GM11168 (cell line): ENCODE measurements at regions not wholly inside any gene's neighbourhood (a gene's known extent, or its start where the extent isn't known, plus 50 kb on each side); places are given as distances from the start of the nearest gene placed in this dataset.

Experiments used
- in situ Hi-C: fragments of 300-500 bp; cut with MboI; formaldehyde crosslinking; loops from one replicate; pipeline ENCODE4 v1.12.0; 2022; ENCODE audit warnings: low sequenced_read_pairs; ENCODE audit not compliant: unreplicated experiment

DNA sequence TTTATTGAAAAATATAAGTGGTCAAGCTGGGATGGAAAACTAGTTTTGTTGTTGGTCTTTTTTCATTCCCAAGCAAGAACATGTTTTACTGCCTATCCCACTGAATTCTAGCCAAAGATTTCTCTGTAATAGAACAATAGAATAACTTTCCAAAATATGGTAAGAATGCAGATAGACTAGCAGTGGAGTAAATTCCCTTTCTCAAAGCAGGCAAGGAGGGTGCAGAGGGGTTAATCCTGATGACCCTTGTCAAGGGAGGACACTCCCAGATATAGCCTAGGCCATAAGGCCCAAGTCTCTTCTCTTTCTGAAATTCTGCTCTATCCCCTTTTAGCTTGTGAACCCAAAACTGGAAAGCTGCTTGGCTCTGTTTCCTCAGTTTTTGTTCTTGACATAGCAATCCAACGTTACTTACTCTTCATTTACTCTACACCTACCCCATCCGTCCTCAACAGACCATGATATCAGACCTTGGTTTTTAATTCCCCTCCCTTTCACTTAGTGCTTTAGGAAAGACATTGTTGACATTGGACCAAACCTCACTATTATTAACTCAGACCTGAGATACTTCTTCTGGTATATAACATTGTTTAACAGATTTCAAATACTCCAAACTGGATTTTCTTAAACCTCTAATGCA, 453.6 kb upstream of the THBS1 start:
- in situ Hi-C loops, result loop anchor here (10.0 kb wide), 1 partner anchor 448 kb away; no protein-coding TSS in a partner anchor

- in situ Hi-C loops, result loop anchor here (10.0 kb wide), 1 partner anchor 447 kb away; no protein-coding TSS in a partner anchor
These were observed 452.8 kb upstream of the THBS1 start for GRCh38 chr15:39127925-39128617.

GRCh38 chr15:39128746-39129145, 452.1 kb upstream of the THBS1 start:
- in situ Hi-C loops, result loop anchor here (10.0 kb wide), 1 partner anchor 446 kb away; no protein-coding TSS in a partner anchor

DNA sequence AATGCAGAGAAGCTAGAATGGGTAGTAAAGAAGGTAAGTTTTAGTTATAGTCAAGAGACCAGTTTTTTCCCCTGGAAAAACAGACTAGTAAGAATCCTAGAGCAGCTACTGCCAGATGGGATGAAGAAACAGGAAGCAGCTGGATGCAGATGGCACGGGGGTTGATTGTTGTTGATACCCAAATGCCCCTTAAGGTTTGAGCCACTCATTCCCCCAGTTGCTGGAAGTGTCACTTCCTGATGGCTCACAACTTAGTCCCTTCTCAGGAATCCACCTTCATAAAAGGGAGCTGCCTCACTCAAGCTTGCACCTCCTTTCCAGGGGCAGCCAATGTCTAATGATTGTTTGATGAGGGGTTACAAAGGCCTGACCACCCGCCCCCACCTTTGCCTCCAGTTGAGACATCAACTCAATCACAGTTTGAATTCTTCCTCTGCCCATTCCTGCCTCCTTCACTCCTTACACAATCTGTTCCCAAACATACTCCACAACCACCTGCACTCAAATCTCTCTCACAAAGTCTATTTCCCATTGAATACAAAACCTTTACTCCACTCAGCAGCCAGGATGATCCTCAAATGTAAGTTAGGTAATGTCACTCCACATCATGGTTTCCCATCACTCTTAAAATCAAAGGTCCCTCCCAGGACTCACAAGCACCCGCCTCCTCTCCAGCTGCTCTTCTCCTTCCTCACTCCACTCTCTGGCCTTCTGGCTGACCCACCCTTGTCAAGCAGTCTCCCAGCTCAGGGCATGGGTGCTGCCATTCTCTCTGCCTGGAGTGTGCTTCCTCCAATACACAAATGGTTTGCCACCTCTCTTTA, 450.1 kb upstream of the THBS1 start:
- in situ Hi-C loops, result no loop called here

- in situ Hi-C loops, result no loop called here
These were observed 449.3 kb upstream of the THBS1 start for GRCh38 chr15:39131609-39132008.

GRCh38 chr15:39132070-39132469, 448.8 kb upstream of the THBS1 start:
- in situ Hi-C loops, result no loop called here

DNA sequence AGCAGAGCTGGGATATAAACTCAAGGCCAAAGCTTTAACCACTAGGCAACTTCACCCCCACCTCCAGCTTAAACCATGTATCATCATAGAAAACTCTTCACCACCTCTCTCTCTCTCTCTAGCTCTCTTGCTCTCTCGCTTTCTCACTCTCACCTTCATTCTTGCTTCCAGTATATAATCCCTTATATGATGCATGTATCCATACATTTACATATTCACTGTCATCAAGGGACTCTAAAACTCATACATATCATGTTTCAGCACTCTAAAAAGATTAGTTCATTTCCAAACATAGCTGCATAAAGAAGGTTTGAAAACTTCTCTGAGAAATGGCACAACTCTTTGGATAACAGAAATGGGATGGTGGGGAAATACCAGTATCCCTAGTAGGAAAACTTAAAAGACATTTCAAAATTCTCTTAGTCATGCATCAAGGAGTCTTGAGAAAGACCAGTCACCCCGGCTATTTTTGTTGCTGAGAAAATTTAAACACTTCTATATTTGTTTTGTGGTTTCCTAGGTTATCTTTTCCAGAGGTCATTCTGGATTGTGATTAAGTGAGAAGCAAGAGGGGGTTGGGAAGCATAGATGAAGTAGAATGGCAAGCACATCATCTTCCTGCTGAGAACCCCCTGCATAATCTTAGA, 447.8 kb upstream of the THBS1 start:
- in situ Hi-C loops, result no loop called here

DNA sequence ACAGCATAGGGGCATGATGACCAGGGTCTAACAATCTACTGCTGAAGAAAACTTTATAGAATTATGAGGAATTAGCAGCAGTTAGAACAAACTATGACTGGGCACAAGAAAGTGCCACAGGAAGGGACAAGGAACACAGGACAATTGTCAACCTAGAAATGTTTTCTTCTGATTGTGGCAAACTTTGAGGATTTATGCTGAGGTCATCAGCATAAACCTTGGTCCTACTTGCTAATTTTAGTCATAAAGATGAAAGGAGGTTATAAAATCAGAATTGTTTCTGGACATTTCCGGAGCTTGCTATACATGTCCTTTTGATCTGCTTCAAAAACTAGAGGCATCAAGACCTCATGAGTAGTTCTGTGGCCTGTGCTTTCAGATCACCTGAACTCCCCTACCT, 446.6 kb upstream of the THBS1 start:
- in situ Hi-C loops, result no loop called here

DNA sequence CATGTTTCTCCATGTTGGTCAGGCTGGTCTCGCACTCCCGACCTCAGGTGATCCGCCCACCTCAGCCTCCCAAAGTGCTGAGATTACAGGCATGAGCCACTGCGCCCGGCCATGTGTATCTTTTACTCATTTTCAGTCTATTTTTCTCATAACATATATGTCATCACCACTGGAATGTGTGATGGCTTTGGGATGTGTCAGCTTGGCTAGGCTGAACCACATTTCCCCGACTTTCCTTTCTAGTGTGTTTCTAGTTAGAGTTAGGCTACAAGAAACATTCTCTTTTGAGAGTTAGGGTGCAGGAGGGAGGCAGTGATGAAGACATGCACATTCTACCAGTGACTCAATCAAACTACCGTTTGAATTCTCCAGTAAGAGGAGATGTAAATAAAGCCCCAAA, 444.9 kb upstream of the THBS1 start:
- in situ Hi-C loops, result no loop called here

DNA sequence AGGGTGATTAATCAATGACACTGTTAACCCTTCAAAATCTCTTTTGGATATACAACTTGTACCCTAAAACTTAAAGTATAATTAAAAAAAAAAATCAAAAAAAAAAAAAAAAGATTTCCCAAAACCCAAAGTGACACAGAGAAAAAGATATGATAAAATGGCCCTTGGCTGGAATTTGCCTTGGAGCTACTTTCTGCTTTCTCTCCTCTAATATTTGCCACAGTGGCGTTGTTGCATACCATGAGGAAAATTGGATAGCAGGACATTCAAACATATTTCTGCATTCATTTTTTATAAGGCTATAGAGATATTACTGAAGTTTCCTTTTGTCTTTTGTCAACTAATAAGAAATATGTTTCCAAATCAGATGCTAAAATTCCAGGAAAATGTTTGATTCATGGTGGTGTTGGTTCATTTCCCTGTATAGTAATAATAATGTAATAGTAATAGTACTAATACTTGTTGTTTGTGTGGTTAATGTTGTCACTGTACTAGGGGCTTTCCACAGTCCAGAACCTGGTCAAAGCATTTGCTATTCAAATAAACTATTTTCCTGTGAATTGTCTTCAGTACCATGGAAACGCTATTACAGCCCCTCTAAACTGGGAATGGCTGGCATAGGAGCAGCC, 441.3 kb upstream of the THBS1 start:
- in situ Hi-C loops, result no loop called here

DNA sequence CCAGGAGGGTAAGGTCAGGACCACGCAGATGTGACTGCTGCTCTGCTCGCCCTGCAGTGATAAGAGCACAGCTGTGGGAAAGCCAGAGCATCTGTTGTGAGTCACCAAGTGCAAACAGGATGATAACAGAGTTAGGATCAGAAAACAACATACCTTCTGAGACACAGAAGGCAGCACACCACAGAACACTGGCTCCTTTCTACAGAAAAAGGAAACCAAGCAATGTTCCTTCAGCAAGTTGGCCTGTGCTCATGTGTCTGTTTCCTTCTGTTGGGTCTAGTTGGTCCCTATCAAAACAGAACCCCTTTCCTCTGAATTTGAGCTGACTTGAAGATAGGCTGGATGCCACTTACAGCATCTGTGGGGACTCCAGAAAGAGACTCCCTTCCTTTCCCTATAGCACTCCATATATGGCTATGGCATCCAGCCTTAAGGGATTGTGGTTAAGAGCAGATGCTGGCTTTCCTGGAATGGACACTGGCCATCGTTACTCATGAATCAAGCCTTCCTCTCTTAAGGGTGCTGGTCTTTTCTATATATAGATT, 440.7 kb upstream of the THBS1 start:
- in situ Hi-C loops, result no loop called here

GRCh38 chr15:39142500-39142899, 438.4 kb upstream of the THBS1 start:
- in situ Hi-C loops, result no loop called here

- in situ Hi-C loops, result no loop called here
These were observed 437.4 kb upstream of the THBS1 start for GRCh38 chr15:39143479-39143878.

DNA sequence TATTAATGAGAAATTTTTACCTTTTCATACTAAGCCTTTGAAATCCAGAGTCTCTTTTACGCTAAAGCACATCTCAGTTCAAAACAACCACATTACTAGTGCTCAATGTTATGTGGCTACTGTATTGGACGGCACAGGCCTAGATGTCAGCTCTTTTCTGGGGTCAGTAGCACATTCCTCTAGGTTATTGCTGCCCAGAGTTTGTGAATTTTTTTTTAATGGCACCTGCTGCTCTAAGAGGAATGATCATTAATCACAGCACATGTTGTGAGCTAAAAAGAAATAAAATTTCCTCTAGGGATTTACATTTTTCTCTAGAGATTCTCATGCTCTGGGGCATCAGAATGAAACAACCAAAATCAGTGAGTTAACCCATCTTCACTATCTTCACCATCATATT, 436.8 kb upstream of the THBS1 start:
- in situ Hi-C loops, result no loop called here

- in situ Hi-C loops, result no loop called here
These were observed 436.0 kb upstream of the THBS1 start for GRCh38 chr15:39144613-39145499.

- in situ Hi-C loops, result no loop called here
These were observed 434.8 kb upstream of the THBS1 start for GRCh38 chr15:39145854-39146625.

GRCh38 chr15:39149636-39150150, 431.2 kb upstream of the THBS1 start:
- in situ Hi-C loops, result no loop called here

DNA sequence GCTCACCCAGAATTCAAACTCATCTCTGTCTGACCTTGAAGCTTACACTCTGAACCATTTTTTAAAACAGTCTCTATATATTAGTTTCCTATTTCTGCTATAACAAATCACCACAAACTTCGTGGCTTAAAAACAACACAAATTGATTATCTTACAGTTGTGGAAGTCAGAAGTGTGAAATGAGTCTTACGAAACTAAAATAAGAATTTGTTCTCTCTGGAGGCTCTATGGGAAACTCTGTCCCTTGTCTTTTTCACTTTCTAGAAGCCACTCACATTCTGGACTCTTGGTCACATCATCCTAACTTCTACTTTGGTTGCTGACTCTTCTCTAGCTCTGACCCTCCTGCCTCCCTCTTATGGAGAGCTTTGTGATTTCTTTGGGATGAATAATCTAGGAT, 429.3 kb upstream of the THBS1 start:
- in situ Hi-C loops, result no loop called here
